Adrenal gland (tissue), 5 donors: ENCODE measurements at regions not wholly inside any gene's neighbourhood (a gene's known extent, or its start where the extent isn't known, plus 50 kb on each side); places are given as distances from the start of the nearest gene placed in this dataset.

Experiments used
- CTCF ChIP-seq, 6 experiments: fragments of 450-650 bp in 4 of 6; fragments of 200-600 bp in 2 of 6; sonication (generic) in 1 of 6; IDR thresholded peaks; 1 replicate in 5 of 6; 2 replicates in 1 of 6; pipeline versions ENCODE4 v1.5.1 to v1.8.0; 2016 to 2021; ENCODE audit warnings: antibody characterized with exemption in 6 of 6, mild to moderate bottlenecking in 2 of 6, moderate library complexity in 1 of 6
- POLR2A ChIP-seq, 2 donors: fragments of 450-650 bp; IDR thresholded peaks; one replicate each; pipeline ENCODE4 v1.6.1; 2017; ENCODE audit warnings: antibody characterized with exemption in 2 of 2, mild to moderate bottlenecking in 2 of 2, moderate library complexity in 1 of 2
- donor health status: DM: no; HTN: no; CAD: no.

- TF ChIP-seq CTCF (IDR thresholded peaks at IDR 0.05): no peak
- no peak for TF ChIP-seq POLR2A (IDR thresholded peaks at IDR 0.05)
These were observed 1050.0 kb upstream of the CDH10 start for GRCh38 chr5:25694801-25695200.
